22Rv1 (cell line): ENCODE measurements at regions not wholly inside any gene's neighbourhood (a gene's known extent, or its start where the extent isn't known, plus 50 kb on each side); places are given as distances from the start of the nearest gene placed in this dataset.

Experiments used
- H3K27ac ChIP-seq: fragments of 450-650 bp; 2 replicates; pipeline ENCODE4 v1.5.1; 2017
- CTCF ChIP-seq: fragments of 450-650 bp; IDR thresholded peaks from 2 replicates; pipeline ENCODE4 v1.5.1; 2017; ENCODE audit warnings: mild to moderate bottlenecking
- ZFX ChIP-seq: fragments of 450-650 bp; IDR thresholded peaks from 2 replicates; pipeline ENCODE4 v1.6.1; 2017; ENCODE audit warnings: antibody characterized with exemption, borderline replicate concordance

- H3K27ac ChIP-seq = no peak overlapping the region
- TF ChIP-seq CTCF (no peak), ZFX (no peak)
Measured at GRCh38 chr20:22418738-22419137, 165.6 kb downstream of the FOXA2 start.

GRCh38 chr20:22414305-22414742 is 170.0 kb downstream of the FOXA2 start:
- H3K27ac ChIP-seq = no peak overlapping the region
- no peak for TF ChIP-seq CTCF
- TF ChIP-seq ZFX = no peak

GRCh38 chr20:22412977-22413868 is 171.1 kb downstream of the FOXA2 start:
- H3K27ac ChIP-seq = no peak overlapping the region
- TF ChIP-seq CTCF = no peak
- no peak for TF ChIP-seq ZFX

- no peak overlapping the region for H3K27ac ChIP-seq
- TF ChIP-seq ZFX (no peak), CTCF (no peak)
Measured at GRCh38 chr20:22411627-22412450, 172.5 kb downstream of the FOXA2 start.

GRCh38 chr20:22411286-22411626 is 173.1 kb downstream of the FOXA2 start:
- TF ChIP-seq CTCF = no peak
- TF ChIP-seq ZFX = no peak
- H3K27ac ChIP-seq = no peak overlapping the region

- TF ChIP-seq ZFX = no peak
- TF ChIP-seq CTCF = no peak
- no peak overlapping the region for H3K27ac ChIP-seq
Measured at GRCh38 chr20:22410556-22411130, 173.7 kb downstream of the FOXA2 start.
